SK-N-SH treated with all-trans-retinoic acid at 6 μM for 48 hours (cell line): ENCODE measurements at regions not wholly inside any gene's neighbourhood (a gene's known extent, or its start where the extent isn't known, plus 50 kb on each side); places are given as distances from the start of the nearest gene placed in this dataset.

ENCODE experiments used
- ATAC-seq: fragments of 200-7000 bp; cut with Tn5 transposase; 3 replicates; pipeline ENCODE4 v1.9.1; 2020; ENCODE audit warnings: mild to moderate bottlenecking, moderate library complexity
- ARNTL ChIP-seq: fragments of 450-650 bp; formaldehyde crosslinking; IDR thresholded peaks from 2 replicates; pipeline ENCODE4 v1.5.0; 2020; ENCODE audit warnings: low read depth, mild to moderate bottlenecking, moderate library complexity, borderline replicate concordance
- BACH2 ChIP-seq: fragments of 250-450 bp; sonication (Bioruptor Pico); IDR thresholded peaks from 2 replicates; pipeline ENCODE4 v1.9.0; 2021; ENCODE audit warnings: mild to moderate bottlenecking, borderline replicate concordance
- ESRRG ChIP-seq: fragments of 250-450 bp; sonication (Bioruptor Pico); IDR thresholded peaks from 2 replicates; pipeline ENCODE4 v1.6.1; 2021; ENCODE audit warnings: mild to moderate bottlenecking
- GLIS3 ChIP-seq: fragments of 250-450 bp; sonication (Bioruptor Pico); IDR thresholded peaks from 2 replicates; pipeline ENCODE4 v1.5.0; 2020; ENCODE audit warnings: mild to moderate bottlenecking, moderate library complexity
- OSR1 ChIP-seq: fragments of 250-450 bp; sonication (Bioruptor Pico); IDR thresholded peaks from 2 replicates; pipeline ENCODE4 v1.8.0; 2022; ENCODE audit warnings: moderate library complexity, mild to moderate bottlenecking, inconsistent platforms
- PPARA ChIP-seq: fragments of 250-450 bp; sonication (Bioruptor Pico); IDR thresholded peaks from 2 replicates; pipeline ENCODE4 v1.5.0; 2020; ENCODE audit warnings: mild to moderate bottlenecking, borderline replicate concordance
- SNAI2 ChIP-seq: fragments of 250-450 bp; sonication (Bioruptor Pico); IDR thresholded peaks from 2 replicates; pipeline ENCODE4 v1.5.0; 2020; ENCODE audit warnings: mild to moderate bottlenecking, moderate library complexity
- TCF4 ChIP-seq: fragments of 250-450 bp; sonication (Bioruptor Pico); IDR thresholded peaks from 2 replicates; pipeline ENCODE4 v1.8.0; 2021; ENCODE audit warnings: mild to moderate bottlenecking, moderate library complexity, borderline replicate concordance
- TOX ChIP-seq: fragments of 250-450 bp; sonication (Bioruptor Pico); IDR thresholded peaks from 2 replicates; pipeline ENCODE4 v1.8.0; 2021; ENCODE audit warnings: mild to moderate bottlenecking, moderate library complexity, borderline replicate concordance
- ZC3H10 ChIP-seq: fragments of 250-450 bp; sonication (Bioruptor Pico); IDR thresholded peaks from 2 replicates; pipeline ENCODE4 v1.5.1; 2021; ENCODE audit warnings: mild to moderate bottlenecking, moderate library complexity
- ZFP3 ChIP-seq: fragments of 250-450 bp; sonication (Bioruptor Pico); IDR thresholded peaks from 2 replicates; pipeline ENCODE4 v1.5.0; 2020; ENCODE audit warnings: mild to moderate bottlenecking, moderate library complexity
- ZFP30 ChIP-seq: fragments of 450-650 bp; formaldehyde crosslinking; IDR thresholded peaks from 2 replicates; pipeline ENCODE4 v1.5.0; 2022; ENCODE audit warnings: mild to moderate bottlenecking, moderate library complexity
- ZNF565 ChIP-seq: fragments of 450-650 bp; formaldehyde crosslinking; conservative IDR thresholded peaks from 2 replicates; pipeline ENCODE4 v1.5.0; 2020; ENCODE audit warnings: low read depth, mild to moderate bottlenecking, moderate library complexity
- ZNF70 ChIP-seq: fragments of 450-650 bp; formaldehyde crosslinking; IDR thresholded peaks from 2 replicates; pipeline ENCODE4 v1.5.0; 2020; ENCODE audit warnings: mild to moderate bottlenecking, moderate library complexity
- TF ChIP-seq, protein P1 (sequence below): fragments of 250-450 bp; sonication (Bioruptor Pico); IDR thresholded peaks from 2 replicates; pipeline ENCODE4 v1.5.1; 2020; ENCODE audit warnings: low read depth, mild to moderate bottlenecking, moderate library complexity
- TF ChIP-seq, protein P2 (sequence below): fragments of 250-450 bp; sonication (Bioruptor Pico); IDR thresholded peaks from 2 replicates; pipeline ENCODE4 v1.5.1; 2021; ENCODE audit warnings: mild to moderate bottlenecking, moderate library complexity
- TF ChIP-seq, protein P3 (sequence below): fragments of 250-450 bp; sonication (Bioruptor Pico); IDR thresholded peaks from 2 replicates; pipeline ENCODE4 v1.8.0; 2020; ENCODE audit warnings: mild to moderate bottlenecking, moderate library complexity, borderline replicate concordance
- TF ChIP-seq, protein P4 (sequence below): fragments of 250-450 bp; sonication (Bioruptor Pico); IDR thresholded peaks from 2 replicates; pipeline ENCODE4 v1.8.0; 2021; ENCODE audit warnings: low read depth, mild to moderate bottlenecking, moderate library complexity, borderline replicate concordance
- TF ChIP-seq, protein P5 (sequence below): fragments of 250-450 bp; sonication (Bioruptor Pico); IDR thresholded peaks from 2 replicates; pipeline ENCODE4 v1.5.0; 2020; ENCODE audit warnings: mild to moderate bottlenecking, moderate library complexity

DNA sequence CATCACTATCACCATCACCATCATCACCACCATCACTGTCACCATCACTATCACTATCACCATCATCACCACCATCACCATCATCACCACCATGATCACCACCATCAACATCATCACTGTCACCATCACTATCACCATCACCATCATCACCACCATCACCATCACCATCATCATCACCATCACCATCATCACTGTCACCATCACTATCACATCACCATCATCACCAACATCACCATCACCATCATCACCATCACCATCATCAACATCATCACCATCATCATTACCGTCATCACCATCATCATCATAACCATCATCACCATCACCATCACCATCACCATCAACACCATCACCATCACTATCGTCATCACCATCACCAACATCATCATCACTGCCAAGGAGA, 273.8 kb downstream of the FOXL1 start:
- ATAC-seq: no peak

DNA sequence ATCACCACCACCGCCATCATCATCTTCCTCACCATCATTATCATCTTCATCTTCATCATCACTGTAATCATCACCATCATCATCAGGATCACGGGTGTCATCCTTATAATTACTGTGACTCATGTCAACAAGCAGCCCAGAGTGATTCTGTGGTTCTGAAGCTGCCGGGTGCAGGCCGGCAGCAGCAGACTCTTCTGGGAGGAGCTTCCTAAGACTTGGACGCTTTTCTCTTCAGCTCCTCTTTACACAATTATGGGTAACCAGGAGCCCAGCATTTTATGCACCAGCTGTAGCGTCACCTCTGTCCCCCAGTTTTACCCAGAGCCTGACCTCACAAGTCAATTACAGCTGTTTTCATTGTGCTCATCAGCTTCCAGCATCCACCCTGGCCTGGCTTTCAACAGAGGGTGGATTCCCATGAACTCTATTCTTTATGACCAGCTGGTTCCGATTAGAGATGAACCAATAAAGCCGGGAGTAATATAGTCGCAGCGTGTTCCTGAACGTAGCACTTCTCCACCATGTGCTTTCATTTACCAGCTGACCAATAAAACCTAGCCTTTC, 275.8 kb downstream of the FOXL1 start:
- TF ChIP-seq ZNF70 (CRISPR knock-in tag): no peak
- no peak for TF ChIP-seq ESRRG (CRISPR knock-in tag)
- no peak for TF ChIP-seq TOX (CRISPR knock-in tag)
- TF ChIP-seq, protein P1, sequence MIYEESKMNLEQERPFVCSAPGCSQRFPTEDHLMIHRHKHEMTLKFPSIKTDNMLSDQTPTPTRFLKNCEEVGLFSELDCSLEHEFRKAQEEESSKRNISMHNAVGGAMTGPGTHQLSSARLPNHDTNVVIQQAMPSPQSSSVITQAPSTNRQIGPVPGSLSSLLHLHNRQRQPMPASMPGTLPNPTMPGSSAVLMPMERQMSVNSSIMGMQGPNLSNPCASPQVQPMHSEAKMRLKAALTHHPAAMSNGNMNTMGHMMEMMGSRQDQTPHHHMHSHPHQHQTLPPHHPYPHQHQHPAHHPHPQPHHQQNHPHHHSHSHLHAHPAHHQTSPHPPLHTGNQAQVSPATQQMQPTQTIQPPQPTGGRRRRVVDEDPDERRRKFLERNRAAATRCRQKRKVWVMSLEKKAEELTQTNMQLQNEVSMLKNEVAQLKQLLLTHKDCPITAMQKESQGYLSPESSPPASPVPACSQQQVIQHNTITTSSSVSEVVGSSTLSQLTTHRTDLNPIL: no peak
- no peak for TF ChIP-seq OSR1
- TF ChIP-seq PPARA (CRISPR knock-in tag): no peak
- TF ChIP-seq GLIS3 (CRISPR knock-in tag): no peak
- TF ChIP-seq ZFP3 (CRISPR knock-in tag): no peak
- ATAC-seq: peak; percentile 57; the same call in 2 of the 3 replicates

More for the DNA sequence above, 273.8 kb downstream of the FOXL1 start:
- TF ChIP-seq PPARA (CRISPR knock-in tag): no peak
- no peak for TF ChIP-seq ZNF70 (CRISPR knock-in tag)
- TF ChIP-seq ZFP30 (CRISPR knock-in tag): no peak
- TF ChIP-seq, protein P1: no peak
- TF ChIP-seq, protein P2, sequence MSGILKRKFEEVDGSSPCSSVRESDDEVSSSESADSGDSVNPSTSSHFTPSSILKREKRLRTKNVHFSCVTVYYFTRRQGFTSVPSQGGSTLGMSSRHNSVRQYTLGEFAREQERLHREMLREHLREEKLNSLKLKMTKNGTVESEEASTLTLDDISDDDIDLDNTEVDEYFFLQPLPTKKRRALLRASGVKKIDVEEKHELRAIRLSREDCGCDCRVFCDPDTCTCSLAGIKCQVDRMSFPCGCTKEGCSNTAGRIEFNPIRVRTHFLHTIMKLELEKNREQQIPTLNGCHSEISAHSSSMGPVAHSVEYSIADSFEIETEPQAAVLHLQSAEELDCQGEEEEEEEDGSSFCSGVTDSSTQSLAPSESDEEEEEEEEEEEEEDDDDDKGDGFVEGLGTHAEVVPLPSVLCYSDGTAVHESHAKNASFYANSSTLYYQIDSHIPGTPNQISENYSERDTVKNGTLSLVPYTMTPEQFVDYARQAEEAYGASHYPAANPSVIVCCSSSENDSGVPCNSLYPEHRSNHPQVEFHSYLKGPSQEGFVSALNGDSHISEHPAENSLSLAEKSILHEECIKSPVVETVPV: no peak

DNA sequence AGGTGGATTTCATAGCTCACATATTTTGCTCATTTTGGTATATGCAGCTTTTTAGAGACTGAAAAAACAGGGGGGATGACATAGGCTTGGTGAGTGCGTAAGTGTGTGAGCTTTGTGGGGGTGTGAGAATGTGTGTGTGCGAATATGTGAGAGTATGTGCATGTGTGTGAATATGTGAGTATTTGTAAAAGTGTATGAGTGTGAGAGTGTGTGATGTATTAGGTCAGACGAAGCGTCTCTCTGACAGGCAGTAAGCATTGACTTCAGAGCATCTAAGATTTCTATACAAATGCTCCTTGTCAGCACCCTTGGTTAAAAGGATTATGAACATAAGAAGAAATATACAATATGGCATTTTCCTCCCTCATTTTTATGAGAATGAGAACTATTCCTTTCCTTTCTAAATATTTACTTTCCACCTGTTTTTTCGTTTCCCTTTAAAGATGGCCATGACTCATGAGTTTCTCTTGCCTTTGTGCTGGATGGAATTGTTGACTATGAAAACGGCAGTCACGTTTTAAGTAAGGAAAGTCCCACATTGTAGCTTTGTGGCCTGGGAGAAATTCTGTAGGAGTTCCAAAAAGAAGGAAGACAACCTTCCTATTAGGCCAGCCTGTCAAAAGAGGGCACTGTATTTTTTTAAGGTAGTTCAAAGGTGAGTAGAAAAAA, 276.4 kb downstream of the FOXL1 start:
- TF ChIP-seq ARNTL (no peak), ESRRG (CRISPR knock-in tag) (no peak), ZFP30 (CRISPR knock-in tag) (no peak), ZNF565 (no peak), TCF4 (CRISPR knock-in tag) (no peak), TOX (CRISPR knock-in tag) (no peak), BACH2 (CRISPR knock-in tag) (no peak), GLIS3 (CRISPR knock-in tag) (no peak), SNAI2 (CRISPR knock-in tag) (no peak)
- TF ChIP-seq, protein P3, sequence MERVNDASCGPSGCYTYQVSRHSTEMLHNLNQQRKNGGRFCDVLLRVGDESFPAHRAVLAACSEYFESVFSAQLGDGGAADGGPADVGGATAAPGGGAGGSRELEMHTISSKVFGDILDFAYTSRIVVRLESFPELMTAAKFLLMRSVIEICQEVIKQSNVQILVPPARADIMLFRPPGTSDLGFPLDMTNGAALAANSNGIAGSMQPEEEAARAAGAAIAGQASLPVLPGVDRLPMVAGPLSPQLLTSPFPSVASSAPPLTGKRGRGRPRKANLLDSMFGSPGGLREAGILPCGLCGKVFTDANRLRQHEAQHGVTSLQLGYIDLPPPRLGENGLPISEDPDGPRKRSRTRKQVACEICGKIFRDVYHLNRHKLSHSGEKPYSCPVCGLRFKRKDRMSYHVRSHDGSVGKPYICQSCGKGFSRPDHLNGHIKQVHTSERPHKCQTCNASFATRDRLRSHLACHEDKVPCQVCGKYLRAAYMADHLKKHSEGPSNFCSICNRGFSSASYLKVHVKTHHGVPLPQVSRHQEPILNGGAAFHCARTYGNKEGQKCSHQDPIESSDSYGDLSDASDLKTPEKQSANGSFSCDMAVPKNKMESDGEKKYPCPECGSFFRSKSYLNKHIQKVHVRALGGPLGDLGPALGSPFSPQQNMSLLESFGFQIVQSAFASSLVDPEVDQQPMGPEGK (CRISPR knock-in tag): no peak
- TF ChIP-seq, protein P4, sequence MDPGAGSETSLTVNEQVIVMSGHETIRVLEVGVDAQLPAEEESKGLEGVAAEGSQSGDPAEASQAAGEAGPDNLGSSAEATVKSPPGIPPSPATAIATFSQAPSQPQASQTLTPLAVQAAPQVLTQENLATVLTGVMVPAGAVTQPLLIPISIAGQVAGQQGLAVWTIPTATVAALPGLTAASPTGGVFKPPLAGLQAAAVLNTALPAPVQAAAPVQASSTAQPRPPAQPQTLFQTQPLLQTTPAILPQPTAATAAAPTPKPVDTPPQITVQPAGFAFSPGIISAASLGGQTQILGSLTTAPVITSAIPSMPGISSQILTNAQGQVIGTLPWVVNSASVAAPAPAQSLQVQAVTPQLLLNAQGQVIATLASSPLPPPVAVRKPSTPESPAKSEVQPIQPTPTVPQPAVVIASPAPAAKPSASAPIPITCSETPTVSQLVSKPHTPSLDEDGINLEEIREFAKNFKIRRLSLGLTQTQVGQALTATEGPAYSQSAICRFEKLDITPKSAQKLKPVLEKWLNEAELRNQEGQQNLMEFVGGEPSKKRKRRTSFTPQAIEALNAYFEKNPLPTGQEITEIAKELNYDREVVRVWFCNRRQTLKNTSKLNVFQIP: no peak
- no peak for ATAC-seq

DNA sequence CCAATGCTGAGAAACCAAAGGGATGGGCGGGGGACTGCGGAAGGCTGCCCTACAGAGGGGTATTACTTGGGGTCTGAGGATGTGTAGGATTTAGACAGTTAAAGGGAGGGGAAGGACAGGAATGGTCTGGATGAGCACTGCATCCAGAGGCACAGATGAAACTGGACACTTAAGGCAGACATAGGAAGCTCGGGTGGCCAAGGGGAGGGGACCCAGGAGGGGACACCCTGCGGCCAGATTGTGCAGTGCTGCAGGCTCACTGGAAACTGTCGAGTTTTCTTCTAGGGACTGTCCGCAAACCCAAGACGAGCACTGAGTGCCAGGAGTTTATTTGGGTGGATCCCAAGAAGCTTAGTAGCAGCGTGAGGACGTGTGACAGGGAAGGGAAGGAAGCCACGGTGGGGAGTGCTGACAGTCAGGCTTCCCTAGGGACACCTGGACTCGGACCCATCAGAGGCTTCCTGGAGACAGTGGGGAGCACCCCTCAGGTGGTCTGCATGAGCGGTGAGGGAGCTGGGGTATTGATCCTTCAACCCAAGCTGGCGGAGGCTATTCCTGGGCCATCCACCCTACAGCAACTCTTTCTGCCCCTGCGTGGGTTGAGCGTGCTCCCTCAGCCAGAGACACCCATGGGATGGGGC, 278.7 kb downstream of the FOXL1 start:
- ATAC-seq: 0 out of 3 replicates have a peak, but pooled peaks have one; percentile 35
- no peak for TF ChIP-seq OSR1
- no peak for TF ChIP-seq TOX (CRISPR knock-in tag)
- TF ChIP-seq, protein P4: no peak
- TF ChIP-seq, protein P2: no peak
- TF ChIP-seq ZNF70 (CRISPR knock-in tag): no peak
- no peak for TF ChIP-seq ZNF565
- TF ChIP-seq SNAI2 (CRISPR knock-in tag): no peak
- TF ChIP-seq ZC3H10 (CRISPR knock-in tag): no peak
- TF ChIP-seq ZFP3 (CRISPR knock-in tag): no peak
- TF ChIP-seq BACH2 (CRISPR knock-in tag): no peak
- TF ChIP-seq, protein P5, sequence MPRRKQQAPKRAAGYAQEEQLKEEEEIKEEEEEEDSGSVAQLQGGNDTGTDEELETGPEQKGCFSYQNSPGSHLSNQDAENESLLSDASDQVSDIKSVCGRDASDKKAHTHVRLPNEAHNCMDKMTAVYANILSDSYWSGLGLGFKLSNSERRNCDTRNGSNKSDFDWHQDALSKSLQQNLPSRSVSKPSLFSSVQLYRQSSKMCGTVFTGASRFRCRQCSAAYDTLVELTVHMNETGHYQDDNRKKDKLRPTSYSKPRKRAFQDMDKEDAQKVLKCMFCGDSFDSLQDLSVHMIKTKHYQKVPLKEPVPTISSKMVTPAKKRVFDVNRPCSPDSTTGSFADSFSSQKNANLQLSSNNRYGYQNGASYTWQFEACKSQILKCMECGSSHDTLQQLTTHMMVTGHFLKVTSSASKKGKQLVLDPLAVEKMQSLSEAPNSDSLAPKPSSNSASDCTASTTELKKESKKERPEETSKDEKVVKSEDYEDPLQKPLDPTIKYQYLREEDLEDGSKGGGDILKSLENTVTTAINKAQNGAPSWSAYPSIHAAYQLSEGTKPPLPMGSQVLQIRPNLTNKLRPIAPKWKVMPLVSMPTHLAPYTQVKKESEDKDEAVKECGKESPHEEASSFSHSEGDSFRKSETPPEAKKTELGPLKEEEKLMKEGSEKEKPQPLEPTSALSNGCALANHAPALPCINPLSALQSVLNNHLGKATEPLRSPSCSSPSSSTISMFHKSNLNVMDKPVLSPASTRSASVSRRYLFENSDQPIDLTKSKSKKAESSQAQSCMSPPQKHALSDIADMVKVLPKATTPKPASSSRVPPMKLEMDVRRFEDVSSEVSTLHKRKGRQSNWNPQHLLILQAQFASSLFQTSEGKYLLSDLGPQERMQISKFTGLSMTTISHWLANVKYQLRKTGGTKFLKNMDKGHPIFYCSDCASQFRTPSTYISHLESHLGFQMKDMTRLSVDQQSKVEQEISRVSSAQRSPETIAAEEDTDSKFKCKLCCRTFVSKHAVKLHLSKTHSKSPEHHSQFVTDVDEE (CRISPR knock-in tag): no peak
